ENCODE measurements at regions not wholly inside any gene's neighbourhood (a gene's known extent, or its start where the extent isn't known, plus 50 kb on each side); places are given as distances from the start of the nearest gene placed in this dataset.
"Not testable (repeated sequence)": the region's sequence is repeated elsewhere in the genome, so short reads cannot be mapped to it uniquely, and the experiment has no call there.

GRCh38 chr9:95584176-95584575, 67.4 kb upstream of the PTCH1 start:
- no peak for FAIRE-seq
- DNase-seq (ENCODE audit: insufficient read length, low spot score), result no peak
- no peak for TF ChIP-seq POLR2A (IDR thresholded peaks at IDR 0.05; ENCODE audit: low read depth, low read length)

- no peak for TF ChIP-seq POLR2A (IDR thresholded peaks at IDR 0.05; ENCODE audit: low read depth, low read length)
- FAIRE-seq (no peak), DNase-seq (ENCODE audit: insufficient read length, low spot score) (no peak)
Observed at GRCh38 chr9:95581900-95582299, 65.1 kb upstream of the PTCH1 start.

- no peak for TF ChIP-seq POLR2A (IDR thresholded peaks at IDR 0.05; ENCODE audit: low read depth, low read length)
- DNase-seq (ENCODE audit: insufficient read length, low spot score), result no peak
- FAIRE-seq, result no peak
Observed at GRCh38 chr9:95580812-95581761, 64.3 kb upstream of the PTCH1 start.

- DNase-seq (ENCODE audit: insufficient read length, low spot score) (no peak), FAIRE-seq (no peak)
- no peak for TF ChIP-seq POLR2A (IDR thresholded peaks at IDR 0.05; ENCODE audit: low read depth, low read length)
Observed at GRCh38 chr9:95574866-95575553, 58.2 kb upstream of the PTCH1 start.

GRCh38 chr9:95574176-95574575, 57.4 kb upstream of the PTCH1 start:
- FAIRE-seq (no peak), DNase-seq (ENCODE audit: insufficient read length, low spot score) (no peak)
- TF ChIP-seq POLR2A (IDR thresholded peaks at IDR 0.05; ENCODE audit: low read depth, low read length), result no peak

GRCh38 chr9:95573463-95573862, 56.7 kb upstream of the PTCH1 start:
- TF ChIP-seq POLR2A (IDR thresholded peaks at IDR 0.05; ENCODE audit: low read depth, low read length), result no peak
- FAIRE-seq (no peak), DNase-seq (ENCODE audit: insufficient read length, low spot score) (no peak)

- DNase-seq (ENCODE audit: insufficient read length, low spot score), result no peak
- no peak for TF ChIP-seq POLR2A (IDR thresholded peaks at IDR 0.05; ENCODE audit: low read depth, low read length)
- FAIRE-seq, result no peak
Observed at GRCh38 chr9:95572381-95573151, 55.8 kb upstream of the PTCH1 start.

- FAIRE-seq, result no peak
- DNase-seq (ENCODE audit: insufficient read length, low spot score), result peak; percentile 53
- TF ChIP-seq POLR2A (IDR thresholded peaks at IDR 0.05; ENCODE audit: low read depth, low read length), result no peak
Observed at GRCh38 chr9:95570646-95571045, 53.9 kb upstream of the PTCH1 start.

GRCh38 chr9:95570150-95570549, 53.4 kb upstream of the PTCH1 start:
- DNase-seq (ENCODE audit: insufficient read length, low spot score) (no peak), FAIRE-seq (no peak)
- no peak for TF ChIP-seq POLR2A (IDR thresholded peaks at IDR 0.05; ENCODE audit: low read depth, low read length)

GRCh38 chr9:95568735-95569134, 52.0 kb upstream of the PTCH1 start:
- not testable (repeated sequence) for FAIRE-seq; DNase-seq (ENCODE audit: insufficient read length, low spot score)

All from H54 (cell line).